WTC11 (cell line): ENCODE measurements at regions not wholly inside any gene's neighbourhood (a gene's known extent, or its start where the extent isn't known, plus 50 kb on each side); places are given as distances from the start of the nearest gene placed in this dataset.

Experiments
- CTCF ChIP-seq: fragments of 200-600 bp; IDR thresholded peaks from 2 replicates; pipeline ENCODE4 v1.8.0; 2022; ENCODE audit warnings: antibody characterized with exemption
- ETV6 ChIP-seq: sonication (generic); formaldehyde crosslinking; IDR thresholded peaks from 2 replicates; pipeline ENCODE4 v1.8.1; 2022; ENCODE audit warnings: mild to moderate bottlenecking, missing genetic modification reagents
- GABPB1 ChIP-seq: sonication (generic); formaldehyde crosslinking; IDR thresholded peaks from 2 replicates; pipeline ENCODE4 v1.8.1; 2023; ENCODE audit warnings: mild to moderate bottlenecking, missing genetic modification reagents
- NFATC4 ChIP-seq: fragments of 250-450 bp; sonication (Bioruptor Pico); IDR thresholded peaks from 2 replicates; pipeline ENCODE4 v1.9.0; 2021; ENCODE audit warnings: mild to moderate bottlenecking
- NFYB ChIP-seq: sonication (generic); formaldehyde crosslinking; conservative IDR thresholded peaks from 2 replicates; pipeline ENCODE4 v1.8.0; 2022; ENCODE audit warnings: low read depth, missing genetic modification reagents
- NR2C2 ChIP-seq: sonication (generic); formaldehyde crosslinking; IDR thresholded peaks from 2 replicates; pipeline ENCODE4 v1.8.0; 2022; ENCODE audit warnings: mild to moderate bottlenecking, missing genetic modification reagents
- RORB ChIP-seq: fragments of 250-450 bp; sonication (Bioruptor Pico); IDR thresholded peaks from 2 replicates; pipeline ENCODE4 v1.9.0; 2021; ENCODE audit warnings: mild to moderate bottlenecking
- ZNF263 ChIP-seq: sonication (generic); formaldehyde crosslinking; IDR thresholded peaks from 2 replicates; pipeline ENCODE4 v1.8.1; 2022; ENCODE audit warnings: low read depth, mild to moderate bottlenecking, moderate library complexity, missing genetic modification reagents

GRCh38 chr6:90874931-90875330, 288.1 kb upstream of the MAP3K7 start:
- TF ChIP-seq CTCF (no peak), ZNF263 (CRISPR knock-in tag) (no peak), NFYB (CRISPR knock-in tag) (no peak), RORB (CRISPR knock-in tag) (no peak), NFATC4 (no peak), NR2C2 (CRISPR knock-in tag) (no peak), ETV6 (no peak), GABPB1 (CRISPR knock-in tag) (no peak)
